ENCODE measurements at regions not wholly inside any gene's neighbourhood (a gene's known extent, or its start where the extent isn't known, plus 50 kb on each side); places are given as distances from the start of the nearest gene placed in this dataset.

- TF ChIP-seq E2F1 (CRISPR knock-in tag; IDR thresholded peaks at IDR 0.05) (no peak), ZNF263 (CRISPR knock-in tag; IDR thresholded peaks at IDR 0.05; ENCODE audit: low read depth) (no peak)
Measured at GRCh38 chr10:2874963-2875362, 192.4 kb upstream of the PFKP start (continued).

GRCh38 chr10:2873769-2874168, 193.6 kb upstream of the PFKP start:
- ChIA-PET POLR2A (no interaction called here), CTCF (no interaction called here)
- H3K4me3 Mint-ChIP-seq: no peak overlapping the region
- ATAC-seq (no peak), DNase-seq (ENCODE audit: low spot score) (no peak)
- H3K4me1 Mint-ChIP-seq: peaks cover 11% of the 10 kb centered on the region
- TF ChIP-seq ELF4 (CRISPR knock-in tag; IDR thresholded peaks at IDR 0.05; ENCODE audit: low read depth): no peak
- TF ChIP-seq E2F4 (CRISPR knock-in tag; IDR thresholded peaks at IDR 0.05; ENCODE audit: borderline replicate concordance, low read depth): no peak
- no peak for TF ChIP-seq E2F1 (CRISPR knock-in tag; IDR thresholded peaks at IDR 0.05)
- TF ChIP-seq ZNF232 (CRISPR knock-in tag; IDR thresholded peaks at IDR 0.05): no peak
- no peak for TF ChIP-seq FOXK1 (CRISPR knock-in tag; IDR thresholded peaks at IDR 0.05)
- no peak for TF ChIP-seq MAX (CRISPR knock-in tag; IDR thresholded peaks at IDR 0.05)
- TF ChIP-seq SMAD3 (CRISPR knock-in tag; IDR thresholded peaks at IDR 0.05; ENCODE audit: borderline replicate concordance): no peak
- no peak for TF ChIP-seq ZNF532 (CRISPR knock-in tag; IDR thresholded peaks at IDR 0.05; ENCODE audit: borderline replicate concordance)
- no peak for TF ChIP-seq NFATC4 (CRISPR knock-in tag; IDR thresholded peaks at IDR 0.05)
- no peak for TF ChIP-seq ETV6 (CRISPR knock-in tag; IDR thresholded peaks at IDR 0.05)
- TF ChIP-seq ZNF671 (CRISPR knock-in tag; IDR thresholded peaks at IDR 0.05): no peak
- TF ChIP-seq AR (CRISPR knock-in tag; IDR thresholded peaks at IDR 0.05): no peak
- TF ChIP-seq NR1H2 (CRISPR knock-in tag; IDR thresholded peaks at IDR 0.05): no peak
- H3K27ac Mint-ChIP-seq: no peak overlapping the region
- peaks cover 3% of the 10 kb centered on the region; the same call in 1 of the 2 replicates for H3K27me3 Mint-ChIP-seq (ENCODE audit: low read depth)
- peaks cover 19% of the 10 kb centered on the region for H3K9me3 Mint-ChIP-seq
- H3K36me3 Mint-ChIP-seq: no peaks in the 10 kb centered on the region
